Fibroblast of lung (primary cell): ENCODE measurements at regions not wholly inside any gene's neighbourhood (a gene's known extent, or its start where the extent isn't known, plus 50 kb on each side); places are given as distances from the start of the nearest gene placed in this dataset.

Experiments
- CTCF ChIP-seq, 2 donors: IDR thresholded peaks in 1 of 2; conservative IDR thresholded peaks in 1 of 2; 1 replicate in 1 of 2; 2 replicates in 1 of 2; pipeline ENCODE4 v1.5.1; 2011 to 2012; ENCODE audit warnings: low read length in 2 of 2, control low read depth in 1 of 2, inconsistent platforms in 1 of 2, low read depth in 1 of 2, mild to moderate bottlenecking in 1 of 2
- EZH2 ChIP-seq: IDR thresholded peaks from 2 replicates; pipeline ENCODE4 v1.5.1; 2012; ENCODE audit warnings: low read length, control low read depth, mild to moderate bottlenecking; ENCODE audit errors: missing control alignments

GRCh38 chr12:68476794-68477193 lies 133.9 kb upstream of the RAP1B start:
- no peak for TF ChIP-seq EZH2
- no peak for TF ChIP-seq CTCF (conservative IDR thresholded peaks at IDR 0.05 in 1 of 2, IDR thresholded peaks at IDR 0.05 in 1 of 2; ENCODE audit: low read depth in 1 of 2, low read length in 2 of 2)
